OCI-LY1 (cell line): ENCODE measurements at regions not wholly inside any gene's neighbourhood (a gene's known extent, or its start where the extent isn't known, plus 50 kb on each side); places are given as distances from the start of the nearest gene placed in this dataset.

Experiments used
- H2AFZ ChIP-seq: fragments of 200-600 bp; sonication (generic), shearing (Covaris generic); 2 replicates; pipeline ENCODE4 v1.6.0; 2014; ENCODE audit warnings: antibody characterized with exemption, mild to moderate bottlenecking, low read length
- H3F3A ChIP-seq: fragments of 200-600 bp; sonication (generic), shearing (Covaris generic); 2 replicates; pipeline ENCODE4 v1.6.0; 2014; ENCODE audit warnings: mild to moderate bottlenecking, antibody characterized with exemption, low read length, moderate library complexity; ENCODE audit not compliant: insufficient read depth
- H3K27ac ChIP-seq: fragments of 200-600 bp; sonication (generic); 2 replicates; pipeline ENCODE4 v1.5.1; 2014; ENCODE audit warnings: low read length, mixed run types, mild to moderate bottlenecking, low read depth; ENCODE audit not compliant: poor library complexity, severe bottlenecking
- H3K27me3 ChIP-seq: fragments of 200-600 bp; sonication (generic); 2 replicates; pipeline ENCODE4 v1.6.0; 2014; ENCODE audit warnings: antibody characterized with exemption, mild to moderate bottlenecking, low read length, moderate library complexity; ENCODE audit not compliant: insufficient read depth
- H3K36me3 ChIP-seq: fragments of 200-600 bp; sonication (generic); 2 replicates; pipeline ENCODE4 v1.6.1; 2014; ENCODE audit warnings: mild to moderate bottlenecking, antibody characterized with exemption, low read length, moderate library complexity, mixed read lengths; ENCODE audit not compliant: insufficient read depth
- H3K4me1 ChIP-seq: fragments of 200-600 bp; sonication (generic); 2 replicates; pipeline ENCODE4 v1.5.1; 2014; ENCODE audit warnings: mild to moderate bottlenecking, low read length, moderate library complexity; ENCODE audit not compliant: insufficient read depth, severe bottlenecking
- H3K4me2 ChIP-seq: fragments of 200-600 bp; sonication (generic), shearing (Covaris generic); 2 replicates; pipeline ENCODE4 v1.6.1; 2014; ENCODE audit warnings: low read length
- H3K4me3 ChIP-seq: fragments of 200-600 bp; sonication (generic); 2 replicates; pipeline ENCODE4 v1.5.1; 2014; ENCODE audit warnings: low read length, low read depth, mild to moderate bottlenecking, mixed read lengths; ENCODE audit not compliant: poor library complexity, severe bottlenecking
- H3K79me2 ChIP-seq: fragments of 200-600 bp; shearing (Covaris generic); 2 replicates; pipeline ENCODE4 v1.6.1; 2016; ENCODE audit warnings: mixed run types, low read length, mixed read lengths; ENCODE audit not compliant: insufficient read depth
- H3K9ac ChIP-seq: fragments of 200-600 bp; sonication (generic), shearing (Covaris generic); 2 replicates; pipeline ENCODE4 v1.6.1; 2014; ENCODE audit warnings: mild to moderate bottlenecking, low read length, mixed read lengths
- H3K9me2 ChIP-seq: fragments of 200-600 bp; sonication (generic), shearing (Covaris generic); 2 replicates; pipeline ENCODE4 v1.6.1; 2014; ENCODE audit warnings: low read depth, mild to moderate bottlenecking, low read length, mixed read lengths
- H3K9me3 ChIP-seq: fragments of 200-600 bp; shearing (Covaris generic); 2 replicates; pipeline ENCODE4 v1.6.1; 2014; ENCODE audit warnings: low read length, mixed read lengths
- H4K20me1 ChIP-seq: fragments of 200-600 bp; sonication (generic), shearing (Covaris generic); 2 replicates; pipeline ENCODE4 v1.6.0; 2016; ENCODE audit warnings: mild to moderate bottlenecking, low read length; ENCODE audit not compliant: insufficient read depth
- EZH2 ChIP-seq: fragments of 200-600 bp; sonication (generic), shearing (Covaris generic); IDR thresholded peaks from 2 replicates; pipeline ENCODE4 v1.8.0; 2017; ENCODE audit warnings: borderline replicate concordance, mixed run types, mild to moderate bottlenecking, antibody characterized with exemption, low read length, moderate library complexity, mixed read lengths
- TF ChIP-seq, protein P1 (sequence below): fragments of 200-600 bp; sonication (generic), shearing (Covaris generic); IDR thresholded peaks from 2 replicates; pipeline ENCODE4 v1.5.1; 2017; ENCODE audit warnings: mild to moderate bottlenecking, antibody characterized with exemption, low read length, moderate library complexity, mixed read lengths

GRCh38 chr7:121810831-121811672 lies 61.9 kb upstream of the PTPRZ1 start:
- no peak overlapping the region for H3K27ac ChIP-seq
- TF ChIP-seq, protein P1, sequence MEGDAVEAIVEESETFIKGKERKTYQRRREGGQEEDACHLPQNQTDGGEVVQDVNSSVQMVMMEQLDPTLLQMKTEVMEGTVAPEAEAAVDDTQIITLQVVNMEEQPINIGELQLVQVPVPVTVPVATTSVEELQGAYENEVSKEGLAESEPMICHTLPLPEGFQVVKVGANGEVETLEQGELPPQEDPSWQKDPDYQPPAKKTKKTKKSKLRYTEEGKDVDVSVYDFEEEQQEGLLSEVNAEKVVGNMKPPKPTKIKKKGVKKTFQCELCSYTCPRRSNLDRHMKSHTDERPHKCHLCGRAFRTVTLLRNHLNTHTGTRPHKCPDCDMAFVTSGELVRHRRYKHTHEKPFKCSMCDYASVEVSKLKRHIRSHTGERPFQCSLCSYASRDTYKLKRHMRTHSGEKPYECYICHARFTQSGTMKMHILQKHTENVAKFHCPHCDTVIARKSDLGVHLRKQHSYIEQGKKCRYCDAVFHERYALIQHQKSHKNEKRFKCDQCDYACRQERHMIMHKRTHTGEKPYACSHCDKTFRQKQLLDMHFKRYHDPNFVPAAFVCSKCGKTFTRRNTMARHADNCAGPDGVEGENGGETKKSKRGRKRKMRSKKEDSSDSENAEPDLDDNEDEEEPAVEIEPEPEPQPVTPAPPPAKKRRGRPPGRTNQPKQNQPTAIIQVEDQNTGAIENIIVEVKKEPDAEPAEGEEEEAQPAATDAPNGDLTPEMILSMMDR = no peak
- TF ChIP-seq EZH2 = no peak
- H3K9me3 ChIP-seq = no peaks in the 10 kb centered on the region
- no peaks in the 10 kb centered on the region for H3K27me3 ChIP-seq
- H3K9me2 ChIP-seq = no peaks in the 10 kb centered on the region
- H3K4me1 ChIP-seq = no peaks in the 10 kb centered on the region
- no peaks in the 10 kb centered on the region for H3K79me2 ChIP-seq
- H2AFZ ChIP-seq = no peak overlapping the region
- no peak overlapping the region for H3K9ac ChIP-seq
- no peaks in the 10 kb centered on the region for H3F3A ChIP-seq
- H3K4me3 ChIP-seq = no peak overlapping the region
- no peaks in the 10 kb centered on the region for H3K36me3 ChIP-seq
- no peaks in the 10 kb centered on the region for H4K20me1 ChIP-seq
- H3K4me2 ChIP-seq = no peak overlapping the region

- H3K27me3 ChIP-seq = no peaks in the 10 kb centered on the region
- no peak overlapping the region for H3K4me3 ChIP-seq
- no peaks in the 10 kb centered on the region for H3K4me1 ChIP-seq
- H3K36me3 ChIP-seq = no peaks in the 10 kb centered on the region
- no peaks in the 10 kb centered on the region for H3K79me2 ChIP-seq
- H3K9me2 ChIP-seq = no peaks in the 10 kb centered on the region
- no peak overlapping the region for H3K27ac ChIP-seq
- H3K9me3 ChIP-seq = no peaks in the 10 kb centered on the region
- TF ChIP-seq, protein P1 = no peak
- TF ChIP-seq EZH2 = no peak
- H4K20me1 ChIP-seq = no peaks in the 10 kb centered on the region
- H3K9ac ChIP-seq = no peak overlapping the region
- H3F3A ChIP-seq = no peaks in the 10 kb centered on the region
- no peak overlapping the region for H2AFZ ChIP-seq
- no peak overlapping the region for H3K4me2 ChIP-seq
Observed at GRCh38 chr7:121807078-121807477, 65.9 kb upstream of the PTPRZ1 start.

- H3K9ac ChIP-seq = no peak overlapping the region
- no peaks in the 10 kb centered on the region for H3K27me3 ChIP-seq
- H3K79me2 ChIP-seq = no peaks in the 10 kb centered on the region
- H3K4me3 ChIP-seq = no peak overlapping the region
- H3K36me3 ChIP-seq = no peaks in the 10 kb centered on the region
- TF ChIP-seq, protein P1 = no peak
- no peak overlapping the region for H3K27ac ChIP-seq
- no peaks in the 10 kb centered on the region for H3K9me2 ChIP-seq
- H4K20me1 ChIP-seq = no peaks in the 10 kb centered on the region
- H3K4me2 ChIP-seq = no peak overlapping the region
- H2AFZ ChIP-seq = no peak overlapping the region
- H3K4me1 ChIP-seq = no peaks in the 10 kb centered on the region
- H3F3A ChIP-seq = no peaks in the 10 kb centered on the region
- no peaks in the 10 kb centered on the region for H3K9me3 ChIP-seq
Observed at GRCh38 chr7:121803039-121803438, 69.9 kb upstream of the PTPRZ1 start.
